GM12865 (cell line): ENCODE measurements at regions not wholly inside any gene's neighbourhood (a gene's known extent, or its start where the extent isn't known, plus 50 kb on each side); places are given as distances from the start of the nearest gene placed in this dataset.

Experiments used
- DNase-seq: peaks from one replicate; pipeline ENCODE4 v3.0.0; 2010; ENCODE audit warnings: low read depth
- H3K4me3 ChIP-seq: 2 replicates; pipeline ENCODE4 v1.5.1; 2011; ENCODE audit warnings: mild to moderate bottlenecking, low read depth, low read length, control low read depth
- TF ChIP-seq, protein P1 (sequence below): IDR thresholded peaks from 2 replicates; pipeline ENCODE4 v1.5.1; 2011; ENCODE audit warnings: low read length, control low read depth, low read depth, inconsistent platforms; ENCODE audit not compliant: insufficient read depth; ENCODE audit errors: missing control alignments

- DNase-seq = no peak
- H3K4me3 ChIP-seq = no peak overlapping the region
- TF ChIP-seq, protein P1, sequence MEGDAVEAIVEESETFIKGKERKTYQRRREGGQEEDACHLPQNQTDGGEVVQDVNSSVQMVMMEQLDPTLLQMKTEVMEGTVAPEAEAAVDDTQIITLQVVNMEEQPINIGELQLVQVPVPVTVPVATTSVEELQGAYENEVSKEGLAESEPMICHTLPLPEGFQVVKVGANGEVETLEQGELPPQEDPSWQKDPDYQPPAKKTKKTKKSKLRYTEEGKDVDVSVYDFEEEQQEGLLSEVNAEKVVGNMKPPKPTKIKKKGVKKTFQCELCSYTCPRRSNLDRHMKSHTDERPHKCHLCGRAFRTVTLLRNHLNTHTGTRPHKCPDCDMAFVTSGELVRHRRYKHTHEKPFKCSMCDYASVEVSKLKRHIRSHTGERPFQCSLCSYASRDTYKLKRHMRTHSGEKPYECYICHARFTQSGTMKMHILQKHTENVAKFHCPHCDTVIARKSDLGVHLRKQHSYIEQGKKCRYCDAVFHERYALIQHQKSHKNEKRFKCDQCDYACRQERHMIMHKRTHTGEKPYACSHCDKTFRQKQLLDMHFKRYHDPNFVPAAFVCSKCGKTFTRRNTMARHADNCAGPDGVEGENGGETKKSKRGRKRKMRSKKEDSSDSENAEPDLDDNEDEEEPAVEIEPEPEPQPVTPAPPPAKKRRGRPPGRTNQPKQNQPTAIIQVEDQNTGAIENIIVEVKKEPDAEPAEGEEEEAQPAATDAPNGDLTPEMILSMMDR = no peak
These were observed 97.5 kb downstream of the ZNF326 start for GRCh38 chr1:90092441-90092840.
